Stomach (tissue), 8 donors: ENCODE measurements at regions not wholly inside any gene's neighbourhood (a gene's known extent, or its start where the extent isn't known, plus 50 kb on each side); places are given as distances from the start of the nearest gene placed in this dataset.

ENCODE experiments used
- DNase-seq, 2 donors: peaks; one replicate each; pipeline versions ENCODE4 v3.0.0 to v3.0.0-alpha.2; 2013 to 2019
- H3K27ac ChIP-seq, 5 donors: fragments of 200-600 bp in 4 of 5; sonication (generic) in 4 of 5; one replicate each; pipeline ENCODE4 v1.5.1; 2013 to 2019; ENCODE audit warnings: mild to moderate bottlenecking in 1 of 5, moderate library complexity in 1 of 5
- H3K27me3 ChIP-seq, 3 donors: fragments of 200-600 bp; sonication (generic); one replicate each; pipeline ENCODE4 v1.5.1; 2017 to 2019; ENCODE audit warnings: mixed run types in 1 of 3
- H3K36me3 ChIP-seq, 4 donors: fragments of 200-600 bp; sonication (generic); 1 replicate in 3 of 4; 2 replicates in 1 of 4; pipeline ENCODE4 v1.5.1; 2016 to 2019
- H3K4me1 ChIP-seq, 4 donors: fragments of 200-600 bp; sonication (generic); one replicate each; pipeline ENCODE4 v1.5.1; 2016 to 2019
- H3K4me3 ChIP-seq, 4 donors: fragments of 200-600 bp; sonication (generic) in 3 of 4; one replicate each; pipeline ENCODE4 v1.5.1; 2016 to 2019; ENCODE audit warnings: mild to moderate bottlenecking in 1 of 4
- H3K9me3 ChIP-seq, 4 donors: fragments of 200-600 bp; sonication (generic); one replicate each; pipeline ENCODE4 v1.5.1; 2016 to 2019
- EP300 ChIP-seq: sonication (generic); formaldehyde crosslinking; IDR thresholded peaks from one replicate; pipeline ENCODE4 v1.6.1; 2017; ENCODE audit warnings: antibody characterized with exemption
- POLR2A ChIP-seq, 4 donors: fragments of 450-650 bp; IDR thresholded peaks; one replicate each; pipeline ENCODE4 v1.6.1; 2016; ENCODE audit warnings: antibody characterized with exemption in 4 of 4, control low read depth in 2 of 4, mild to moderate bottlenecking in 1 of 4, moderate library complexity in 1 of 4
- POLR2AphosphoS5 ChIP-seq, 3 donors: sonication (generic); formaldehyde crosslinking; IDR thresholded peaks; one replicate each; pipeline ENCODE4 v1.6.1; 2016; ENCODE audit warnings: antibody characterized with exemption in 3 of 3
- WGBS, 5 donors: extraction: QIAGEN DNeasy Blood & Tissue Kit in 3 of 5; methylation state at CpG; one replicate each; pipeline versions ENCODE4 v1.1.5 to v1.1.7; 2013 to 2018; 5-methylcytosine and 5-hydroxymethylcytosine counted together
- intact Hi-C: fragments of 100-400 bp; cut with DNase I; formaldehyde crosslinking; loops from one replicate; pipeline ENCODE4 v1.15.1; 2023; ENCODE audit warnings: low total_unique reads
- TF ChIP-seq, protein P1 (sequence below), 7 experiments: fragments of 450-650 bp in 4 of 7; fragments of 200-600 bp in 3 of 7; sonication (generic) in 3 of 7; IDR thresholded peaks; one replicate each; pipeline ENCODE4 v1.5.1; 2016 to 2019; ENCODE audit warnings: antibody characterized with exemption in 7 of 7, control low read depth in 2 of 7, mild to moderate bottlenecking in 1 of 7
- donor health status: healthy with polysubstance abuse.
- donor health status: Bipolar disorder and iron deficiency.
- donor health status: healthy.

- H3K27me3 ChIP-seq, result peaks cover 0 to 18% (median 4%) of the 10 kb centered on the region in 3 donors
- WGBS, 5 donors, result 56 to 79% (median 73%) methylated on average over 2 of the region's 2 CpGs
- peak in 1 of 2 donors; percentile 7 for DNase-seq
Measured at GRCh38 chr2:128496700-128497099, 178.0 kb upstream of the HS6ST1 start.

GRCh38 chr2:128497461-128497860 is 178.8 kb upstream of the HS6ST1 start:
- WGBS, 5 donors, result 89 to 94% (median 94%) methylated on average over 5 of the region's 5 CpGs
- Histone ChIP-seq H3K4me1 (peaks cover 0 to 21% (median 10%) of the 10 kb centered on the region in 4 donors), H3K9me3 (peaks cover 0 to 5% (median 4%) of the 10 kb centered on the region in 4 donors), H3K36me3 (no peaks in the 10 kb centered on the region), H3K27me3 (peaks cover 0 to 18% (median 4%) of the 10 kb centered on the region in 3 donors), H3K27ac (no peak overlapping the region), H3K4me3 (no peak overlapping the region)
- TF ChIP-seq POLR2AphosphoS5 (IDR thresholded peaks at IDR 0.05), result no peak
- no peak for TF ChIP-seq EP300
- TF ChIP-seq, protein P1, sequence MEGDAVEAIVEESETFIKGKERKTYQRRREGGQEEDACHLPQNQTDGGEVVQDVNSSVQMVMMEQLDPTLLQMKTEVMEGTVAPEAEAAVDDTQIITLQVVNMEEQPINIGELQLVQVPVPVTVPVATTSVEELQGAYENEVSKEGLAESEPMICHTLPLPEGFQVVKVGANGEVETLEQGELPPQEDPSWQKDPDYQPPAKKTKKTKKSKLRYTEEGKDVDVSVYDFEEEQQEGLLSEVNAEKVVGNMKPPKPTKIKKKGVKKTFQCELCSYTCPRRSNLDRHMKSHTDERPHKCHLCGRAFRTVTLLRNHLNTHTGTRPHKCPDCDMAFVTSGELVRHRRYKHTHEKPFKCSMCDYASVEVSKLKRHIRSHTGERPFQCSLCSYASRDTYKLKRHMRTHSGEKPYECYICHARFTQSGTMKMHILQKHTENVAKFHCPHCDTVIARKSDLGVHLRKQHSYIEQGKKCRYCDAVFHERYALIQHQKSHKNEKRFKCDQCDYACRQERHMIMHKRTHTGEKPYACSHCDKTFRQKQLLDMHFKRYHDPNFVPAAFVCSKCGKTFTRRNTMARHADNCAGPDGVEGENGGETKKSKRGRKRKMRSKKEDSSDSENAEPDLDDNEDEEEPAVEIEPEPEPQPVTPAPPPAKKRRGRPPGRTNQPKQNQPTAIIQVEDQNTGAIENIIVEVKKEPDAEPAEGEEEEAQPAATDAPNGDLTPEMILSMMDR (IDR thresholded peaks at IDR 0.05), result no peak
- no peak for TF ChIP-seq POLR2A (IDR thresholded peaks at IDR 0.05)
- intact Hi-C loops, result no loop called here
- peak in 1 of 2 donors; percentile 8 for DNase-seq

More at GRCh38 chr2:128496700-128497099, 178.0 kb upstream of the HS6ST1 start:
- H3K4me3 ChIP-seq, result no peak overlapping the region
- no peaks in the 10 kb centered on the region for H3K36me3 ChIP-seq
- H3K4me1 ChIP-seq, result peaks cover 0 to 21% (median 10%) of the 10 kb centered on the region in 4 donors
- peaks cover 0 to 9% (median 7%) of the 10 kb centered on the region in 4 donors for H3K9me3 ChIP-seq
- no peak overlapping the region for H3K27ac ChIP-seq
- TF ChIP-seq, protein P1 (IDR thresholded peaks at IDR 0.05), result no peak
- no peak for TF ChIP-seq POLR2A (IDR thresholded peaks at IDR 0.05)
- intact Hi-C loops, result no loop called here

GRCh38 chr2:128498086-128498485 is 179.4 kb upstream of the HS6ST1 start:
- TF ChIP-seq, protein P1 (IDR thresholded peaks at IDR 0.05), result no peak
- TF ChIP-seq EP300 (no peak), POLR2A (IDR thresholded peaks at IDR 0.05) (no peak), POLR2AphosphoS5 (IDR thresholded peaks at IDR 0.05) (no peak)
- Histone ChIP-seq H3K4me3 (no peak overlapping the region), H3K9me3 (no peaks in the 10 kb centered on the region), H3K27me3 (peaks cover 0 to 12% (median 4%) of the 10 kb centered on the region in 3 donors), H3K36me3 (no peaks in the 10 kb centered on the region), H3K27ac (no peak overlapping the region), H3K4me1 (peaks cover 0 to 20% (median 10%) of the 10 kb centered on the region in 4 donors)
- DNase-seq, result peak in 1 of 2 donors; percentile 16
- 95 to 98% (median 97%) methylated on average over 8 of the region's 8 CpGs for WGBS, 5 donors
- intact Hi-C loops, result no loop called here

- intact Hi-C loops, result no loop called here
- H3K9me3 ChIP-seq, result no peaks in the 10 kb centered on the region
- no peak overlapping the region for H3K27ac ChIP-seq
- H3K27me3 ChIP-seq, result peaks cover 0 to 7% (median under 1%) of the 10 kb centered on the region in 3 donors
- no peak for TF ChIP-seq EP300
- TF ChIP-seq, protein P1 (IDR thresholded peaks at IDR 0.05), result no peak
- no peak for TF ChIP-seq POLR2A (IDR thresholded peaks at IDR 0.05)
- no peak for TF ChIP-seq POLR2AphosphoS5 (IDR thresholded peaks at IDR 0.05)
- H3K4me1 ChIP-seq, result peaks cover 0 to 15% (median 10%) of the 10 kb centered on the region in 4 donors
- no peak overlapping the region for H3K4me3 ChIP-seq
- DNase-seq, result peak in 1 of 2 donors; percentile 5
- H3K36me3 ChIP-seq, result no peaks in the 10 kb centered on the region
- WGBS, 5 donors, result 78 to 95% (median 85%) methylated on average over 5 of the region's 5 CpGs
Measured at GRCh38 chr2:128498589-128498988, 179.9 kb upstream of the HS6ST1 start.
